ENCODE measurements at regions not wholly inside any gene's neighbourhood (a gene's known extent, or its start where the extent isn't known, plus 50 kb on each side); places are given as distances from the start of the nearest gene placed in this dataset.

DNA sequence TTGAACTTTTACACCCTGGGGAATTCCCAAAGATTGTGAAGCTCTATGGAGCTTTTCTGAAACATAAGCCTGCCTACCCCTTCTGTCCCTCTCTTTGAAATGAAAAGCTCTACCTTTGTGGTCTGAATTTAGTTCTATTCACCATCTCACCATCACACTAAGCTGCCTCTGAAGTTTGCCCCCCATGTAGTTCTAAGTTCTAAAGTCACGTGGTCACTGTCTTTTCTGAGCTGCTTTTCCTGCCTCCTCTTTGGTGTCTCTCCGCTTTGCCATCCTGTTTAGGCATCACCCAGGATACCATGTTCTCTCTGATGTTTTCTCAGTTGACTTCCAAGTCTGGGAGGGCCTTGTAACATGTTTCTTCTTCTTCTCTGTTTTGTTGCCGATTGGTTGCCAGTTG, 2206.6 kb downstream of the MAT2B start:
- H3K27ac ChIP-seq (ENCODE audit: low read length) = no peak overlapping the region
- no peaks in the 10 kb centered on the region for H3K9me3 ChIP-seq (ENCODE audit: control insufficient read depth, low read depth, low read length)
- H3K36me3 ChIP-seq (ENCODE audit: control insufficient read depth, low read depth, low read length) = no peaks in the 10 kb centered on the region
- no peaks in the 10 kb centered on the region for H3K4me1 ChIP-seq (ENCODE audit: control insufficient read depth, low read depth, low read length)
- no peak overlapping the region for H3K9ac ChIP-seq (ENCODE audit: low read length)
- no peaks in the 10 kb centered on the region for H3K27me3 ChIP-seq (ENCODE audit: control insufficient read depth, insufficient read depth, low read length)
- H3K4me3 ChIP-seq (ENCODE audit: low read length) = no peak overlapping the region

DNA sequence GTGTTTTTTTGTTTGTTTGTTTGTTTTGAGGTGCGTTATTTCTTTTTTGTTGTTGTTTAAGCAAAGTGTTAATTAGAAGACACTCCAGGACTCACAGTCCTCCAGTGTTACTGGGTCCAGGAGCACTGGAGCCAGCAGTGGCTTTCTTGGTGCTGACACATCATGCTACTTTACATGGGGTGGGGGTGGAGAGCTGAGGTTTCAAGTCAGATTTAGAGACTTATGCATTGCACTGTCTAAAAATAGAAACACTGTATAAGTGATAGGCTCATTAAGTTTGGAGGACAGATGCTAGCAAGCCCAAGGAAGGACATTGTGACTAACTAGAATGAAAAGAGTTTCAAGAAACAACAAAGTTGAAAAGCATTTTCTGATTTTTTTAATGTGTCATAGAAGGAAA, 2209.2 kb downstream of the MAT2B start:
- Histone ChIP-seq H3K27ac (ENCODE audit: low read length) (no peak overlapping the region), H3K36me3 (ENCODE audit: control insufficient read depth, low read depth, low read length) (no peaks in the 10 kb centered on the region), H3K9ac (ENCODE audit: low read length) (no peak overlapping the region), H3K4me1 (ENCODE audit: control insufficient read depth, low read depth, low read length) (no peaks in the 10 kb centered on the region), H3K9me3 (ENCODE audit: control insufficient read depth, low read depth, low read length) (no peaks in the 10 kb centered on the region), H3K27me3 (ENCODE audit: control insufficient read depth, insufficient read depth, low read length) (no peaks in the 10 kb centered on the region), H3K4me3 (ENCODE audit: low read length) (no peak overlapping the region)

DNA sequence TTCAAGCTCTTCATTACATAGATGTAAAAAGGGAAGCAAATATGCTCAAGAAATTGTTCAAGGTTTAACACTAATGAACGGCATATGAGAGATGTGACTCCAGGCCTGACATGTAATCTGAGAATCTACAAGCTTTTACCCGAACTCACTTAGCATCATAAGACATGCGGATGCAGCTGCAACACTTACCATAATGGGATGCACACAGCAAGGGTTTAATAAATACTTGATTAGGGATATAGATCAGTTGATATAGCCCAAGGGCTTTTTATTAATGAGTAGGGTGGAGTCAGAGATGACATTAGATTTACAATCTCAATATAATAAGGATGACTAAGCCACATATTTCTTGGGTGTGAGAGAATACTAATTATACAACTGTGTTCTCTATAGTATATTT, 2215.5 kb downstream of the MAT2B start:
- Histone ChIP-seq H3K4me1 (ENCODE audit: control insufficient read depth, low read depth, low read length) (no peaks in the 10 kb centered on the region), H3K27me3 (ENCODE audit: control insufficient read depth, insufficient read depth, low read length) (no peaks in the 10 kb centered on the region), H3K36me3 (ENCODE audit: control insufficient read depth, low read depth, low read length) (no peaks in the 10 kb centered on the region), H3K9me3 (ENCODE audit: control insufficient read depth, low read depth, low read length) (no peaks in the 10 kb centered on the region), H3K4me3 (ENCODE audit: low read length) (no peak overlapping the region), H3K27ac (ENCODE audit: low read length) (no peak overlapping the region), H3K9ac (ENCODE audit: low read length) (no peak overlapping the region)

DNA sequence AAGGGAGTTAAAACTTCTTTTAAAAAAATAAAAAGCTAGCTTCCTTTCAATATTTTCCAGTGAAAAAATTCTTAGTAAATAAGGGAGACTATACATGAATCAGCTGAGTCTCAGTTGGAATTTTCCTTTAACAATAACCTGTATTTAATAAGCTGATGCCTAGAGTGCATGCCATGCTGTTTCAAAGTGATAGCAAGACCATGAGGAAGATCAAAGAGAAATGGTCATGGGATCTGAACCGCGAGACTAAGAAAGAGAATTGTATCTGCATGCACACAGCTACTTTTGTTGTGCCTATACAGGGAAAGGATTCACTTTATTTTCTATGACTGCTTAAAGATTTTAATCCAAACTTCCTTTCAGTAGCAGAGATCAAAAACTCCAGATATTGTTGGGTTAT, 2217.0 kb downstream of the MAT2B start:
- Histone ChIP-seq H3K4me1 (ENCODE audit: control insufficient read depth, low read depth, low read length) (no peaks in the 10 kb centered on the region), H3K27ac (ENCODE audit: low read length) (no peak overlapping the region), H3K4me3 (ENCODE audit: low read length) (no peak overlapping the region), H3K9me3 (ENCODE audit: control insufficient read depth, low read depth, low read length) (no peaks in the 10 kb centered on the region), H3K9ac (ENCODE audit: low read length) (no peak overlapping the region), H3K36me3 (ENCODE audit: control insufficient read depth, low read depth, low read length) (no peaks in the 10 kb centered on the region), H3K27me3 (ENCODE audit: control insufficient read depth, insufficient read depth, low read length) (no peaks in the 10 kb centered on the region)

DNA sequence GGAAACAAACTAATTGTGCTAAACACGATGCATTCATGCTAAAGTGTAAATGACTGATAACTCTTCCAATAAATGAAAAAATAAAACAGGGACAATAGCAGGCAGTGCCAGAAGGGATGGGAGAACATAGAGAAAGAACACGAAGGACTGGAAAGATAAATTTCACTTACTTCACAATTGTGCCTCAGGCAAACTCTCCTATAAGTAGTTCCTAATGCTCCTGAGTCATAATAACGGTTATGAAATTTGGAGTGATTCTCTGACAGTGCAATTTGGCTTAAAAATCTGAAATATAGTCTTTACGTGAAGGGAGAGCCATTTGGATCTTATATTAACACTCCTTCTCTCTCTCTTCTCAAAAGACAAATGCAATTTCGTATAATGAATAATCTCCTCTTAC, 2218.5 kb downstream of the MAT2B start:
- H3K27ac ChIP-seq (ENCODE audit: low read length) = no peak overlapping the region
- no peak overlapping the region for H3K9ac ChIP-seq (ENCODE audit: low read length)
- H3K4me3 ChIP-seq (ENCODE audit: low read length) = no peak overlapping the region
- no peaks in the 10 kb centered on the region for H3K4me1 ChIP-seq (ENCODE audit: control insufficient read depth, low read depth, low read length)
- H3K36me3 ChIP-seq (ENCODE audit: control insufficient read depth, low read depth, low read length) = no peaks in the 10 kb centered on the region
- H3K27me3 ChIP-seq (ENCODE audit: control insufficient read depth, insufficient read depth, low read length) = no peaks in the 10 kb centered on the region
- H3K9me3 ChIP-seq (ENCODE audit: control insufficient read depth, low read depth, low read length) = no peaks in the 10 kb centered on the region

DNA sequence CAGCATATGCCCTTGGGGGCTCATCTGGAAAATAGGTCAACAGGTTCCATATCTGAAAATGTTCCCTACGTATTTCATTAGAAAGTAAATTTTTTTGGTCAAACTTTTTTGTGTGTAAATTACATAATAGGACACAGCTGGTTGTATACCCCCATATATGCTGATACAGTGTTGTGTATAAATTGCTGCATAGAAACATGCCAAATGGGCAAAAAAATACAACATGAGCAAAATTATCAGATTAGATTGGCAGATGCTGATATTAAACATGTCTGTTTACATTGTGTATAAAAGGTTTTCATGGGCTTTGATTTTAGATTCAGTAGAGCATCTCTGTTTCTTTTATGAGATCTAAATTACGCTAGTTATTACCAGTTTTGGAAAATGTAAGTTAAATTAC, 2223.0 kb downstream of the MAT2B start:
- no peak overlapping the region for H3K4me3 ChIP-seq (ENCODE audit: low read length)
- no peaks in the 10 kb centered on the region for H3K27me3 ChIP-seq (ENCODE audit: control insufficient read depth, insufficient read depth, low read length)
- H3K9ac ChIP-seq (ENCODE audit: low read length) = no peak overlapping the region
- no peaks in the 10 kb centered on the region for H3K4me1 ChIP-seq (ENCODE audit: control insufficient read depth, low read depth, low read length)
- H3K9me3 ChIP-seq (ENCODE audit: control insufficient read depth, low read depth, low read length) = no peaks in the 10 kb centered on the region
- H3K27ac ChIP-seq (ENCODE audit: low read length) = no peak overlapping the region
- H3K36me3 ChIP-seq (ENCODE audit: control insufficient read depth, low read depth, low read length) = no peaks in the 10 kb centered on the region

DNA sequence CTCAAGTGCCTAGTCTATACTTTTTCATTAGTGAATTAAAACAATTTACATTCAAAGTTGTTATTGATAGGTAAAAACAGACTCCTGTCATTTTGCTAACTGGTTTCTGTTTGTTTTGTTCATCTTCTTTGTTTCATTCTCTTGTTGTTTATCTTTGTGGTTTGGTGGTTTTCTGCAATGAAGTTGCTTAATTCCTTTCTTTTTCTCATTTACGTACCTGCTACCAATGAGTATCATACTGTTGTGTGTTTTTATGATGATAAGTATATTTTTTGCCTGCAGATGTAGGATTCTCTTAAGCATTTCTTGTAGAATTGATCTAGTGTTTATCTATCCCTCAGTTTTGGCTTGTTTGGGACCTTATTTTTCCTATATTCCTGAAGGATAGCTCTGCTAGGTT, 2230.0 kb downstream of the MAT2B start:
- no peaks in the 10 kb centered on the region for H3K9me3 ChIP-seq (ENCODE audit: control insufficient read depth, low read depth, low read length)
- no peak overlapping the region for H3K4me3 ChIP-seq (ENCODE audit: low read length)
- no peak overlapping the region for H3K27ac ChIP-seq (ENCODE audit: low read length)
- H3K9ac ChIP-seq (ENCODE audit: low read length) = no peak overlapping the region
- no peaks in the 10 kb centered on the region for H3K36me3 ChIP-seq (ENCODE audit: control insufficient read depth, low read depth, low read length)
- no peaks in the 10 kb centered on the region for H3K27me3 ChIP-seq (ENCODE audit: control insufficient read depth, insufficient read depth, low read length)
- no peaks in the 10 kb centered on the region for H3K4me1 ChIP-seq (ENCODE audit: control insufficient read depth, low read depth, low read length)

DNA sequence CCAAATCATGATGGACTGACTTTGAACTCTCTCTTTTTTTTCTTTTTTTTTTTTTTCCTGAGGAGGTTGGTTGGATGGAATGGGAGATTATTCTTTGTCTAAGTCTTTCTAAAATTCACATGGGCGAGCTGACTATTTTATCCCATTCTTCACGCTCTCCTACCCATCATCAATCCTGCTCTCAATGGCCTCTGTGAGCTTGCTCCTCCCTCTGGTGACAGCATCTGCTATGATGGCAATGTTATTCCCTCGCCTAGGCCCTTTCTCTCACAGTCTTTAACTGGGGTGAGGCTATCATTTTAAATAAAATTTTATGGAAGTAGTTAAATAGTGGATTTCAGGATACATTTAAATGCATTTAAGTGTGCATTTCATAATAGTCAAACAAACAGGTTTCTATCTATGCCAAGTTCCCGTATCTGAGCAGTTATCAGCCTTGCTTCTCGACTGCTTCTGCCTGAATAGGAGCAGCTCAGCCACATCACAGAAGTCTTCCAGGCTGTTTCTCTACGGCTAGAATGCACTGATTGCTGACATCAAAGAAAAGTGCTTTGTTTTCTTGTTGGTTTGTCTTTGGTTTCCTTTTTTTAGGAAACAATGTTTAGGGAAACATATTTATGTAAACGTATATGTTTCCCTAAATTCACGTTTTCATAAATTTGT, 2233.8 kb downstream of the MAT2B start:
- H3K4me1 ChIP-seq (ENCODE audit: control insufficient read depth, low read depth, low read length) = no peaks in the 10 kb centered on the region
- no peaks in the 10 kb centered on the region for H3K36me3 ChIP-seq (ENCODE audit: control insufficient read depth, low read depth, low read length)

DNA sequence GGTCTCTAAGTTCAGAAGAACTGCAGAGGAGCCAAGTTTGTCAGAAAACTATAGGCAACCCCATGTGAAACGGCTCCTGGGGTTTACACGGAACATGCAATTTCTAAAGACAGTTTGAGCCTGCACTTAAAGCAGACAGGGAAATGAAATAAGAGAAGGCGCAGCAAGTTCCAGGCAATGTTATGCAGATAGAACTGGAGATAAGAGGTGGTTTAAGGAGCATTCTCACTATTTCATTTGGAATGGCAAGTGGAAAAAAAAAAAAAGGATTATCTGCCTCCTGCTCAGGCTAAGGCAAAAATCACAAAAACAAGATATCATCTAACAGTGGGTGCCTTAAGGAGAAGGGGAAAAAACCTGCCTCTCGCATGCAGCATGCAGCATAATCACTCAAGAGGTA, 2252.4 kb downstream of the MAT2B start:
- Histone ChIP-seq H3K9ac (ENCODE audit: low read length) (no peak overlapping the region), H3K27ac (ENCODE audit: low read length) (no peak overlapping the region), H3K9me3 (ENCODE audit: control insufficient read depth, low read depth, low read length) (no peaks in the 10 kb centered on the region), H3K4me3 (ENCODE audit: low read length) (no peak overlapping the region), H3K4me1 (ENCODE audit: control insufficient read depth, low read depth, low read length) (peaks cover 10% of the 10 kb centered on the region), H3K27me3 (ENCODE audit: control insufficient read depth, insufficient read depth, low read length) (no peaks in the 10 kb centered on the region), H3K36me3 (ENCODE audit: control insufficient read depth, low read depth, low read length) (no peaks in the 10 kb centered on the region)

More for the DNA sequence above, 2233.8 kb downstream of the MAT2B start:
- H3K4me3 ChIP-seq (ENCODE audit: low read length) = no peak overlapping the region
- no peaks in the 10 kb centered on the region for H3K27me3 ChIP-seq (ENCODE audit: control insufficient read depth, insufficient read depth, low read length)
- H3K9me3 ChIP-seq (ENCODE audit: control insufficient read depth, low read depth, low read length) = no peaks in the 10 kb centered on the region
- no peak overlapping the region for H3K27ac ChIP-seq (ENCODE audit: low read length)
- H3K9ac ChIP-seq (ENCODE audit: low read length) = no peak overlapping the region

DNA sequence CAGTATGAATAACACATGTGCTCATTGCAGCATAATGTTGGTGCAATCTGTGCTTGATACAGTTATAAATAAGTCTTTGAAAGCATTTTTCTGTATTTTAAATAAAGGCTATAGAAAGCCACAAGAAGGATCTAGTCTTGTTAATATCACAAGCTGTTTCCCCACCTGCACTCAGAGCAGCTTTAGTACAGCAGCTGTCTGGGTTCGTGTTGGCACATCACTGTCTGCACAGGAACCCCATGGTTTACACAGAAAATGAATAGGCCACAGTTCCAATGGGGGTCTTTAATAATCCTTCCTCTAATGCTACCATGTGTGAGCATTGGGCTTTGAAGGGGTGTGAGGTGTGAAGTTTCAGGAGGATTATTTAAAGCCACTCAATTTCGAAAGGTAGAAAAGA, 2269.7 kb downstream of the MAT2B start:
- Histone ChIP-seq H3K27ac (ENCODE audit: low read length) (no peak overlapping the region), H3K9ac (ENCODE audit: low read length) (no peak overlapping the region), H3K4me3 (ENCODE audit: low read length) (no peak overlapping the region), H3K4me1 (ENCODE audit: control insufficient read depth, low read depth, low read length) (no peaks in the 10 kb centered on the region), H3K9me3 (ENCODE audit: control insufficient read depth, low read depth, low read length) (no peaks in the 10 kb centered on the region), H3K36me3 (ENCODE audit: control insufficient read depth, low read depth, low read length) (no peaks in the 10 kb centered on the region), H3K27me3 (ENCODE audit: control insufficient read depth, insufficient read depth, low read length) (no peaks in the 10 kb centered on the region)

DNA sequence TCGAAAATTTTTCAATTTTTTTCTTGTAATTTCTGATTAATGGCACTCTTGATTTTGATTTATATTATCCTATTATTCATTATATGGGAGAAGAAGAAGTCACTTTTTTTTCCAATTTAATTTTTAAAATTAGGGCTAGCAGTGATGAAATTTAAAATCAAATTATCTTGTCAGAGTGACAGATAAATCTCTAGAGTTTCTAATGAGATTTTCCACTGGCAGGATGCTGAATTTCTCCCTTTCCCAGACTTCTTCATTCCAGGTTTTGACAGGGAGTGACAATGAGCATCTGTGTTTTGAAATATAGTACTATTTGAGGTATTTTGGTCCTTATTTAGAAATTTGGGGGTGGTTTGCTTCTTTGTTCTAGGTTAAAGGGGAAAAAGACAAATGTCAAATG, 2274.1 kb downstream of the MAT2B start:
- H3K9me3 ChIP-seq (ENCODE audit: control insufficient read depth, low read depth, low read length) = no peaks in the 10 kb centered on the region
- no peak overlapping the region for H3K27ac ChIP-seq (ENCODE audit: low read length)
- no peak overlapping the region for H3K4me3 ChIP-seq (ENCODE audit: low read length)
- H3K27me3 ChIP-seq (ENCODE audit: control insufficient read depth, insufficient read depth, low read length) = no peaks in the 10 kb centered on the region
- H3K4me1 ChIP-seq (ENCODE audit: control insufficient read depth, low read depth, low read length) = no peaks in the 10 kb centered on the region
- H3K36me3 ChIP-seq (ENCODE audit: control insufficient read depth, low read depth, low read length) = no peaks in the 10 kb centered on the region
- H3K9ac ChIP-seq (ENCODE audit: low read length) = no peak overlapping the region

DNA sequence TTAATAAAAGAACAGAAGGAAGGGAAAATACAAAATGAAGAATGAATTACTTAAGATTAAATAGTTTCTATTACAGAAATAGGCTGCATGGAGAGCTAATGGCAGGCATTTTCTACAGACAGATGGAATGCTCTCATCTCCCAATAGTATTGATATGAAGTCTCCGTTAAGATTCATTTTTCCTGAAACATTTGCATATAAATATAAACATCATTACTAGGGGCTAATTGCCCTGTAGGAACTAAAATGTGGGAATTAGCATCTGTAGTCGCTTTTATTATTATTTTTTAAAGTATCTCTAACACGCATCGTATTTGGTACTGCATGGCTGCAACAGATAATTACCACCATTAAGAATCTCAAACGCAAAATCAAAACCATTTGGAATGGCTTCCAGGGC, 2275.5 kb downstream of the MAT2B start:
- Histone ChIP-seq H3K4me3 (ENCODE audit: low read length) (no peak overlapping the region), H3K9ac (ENCODE audit: low read length) (no peak overlapping the region), H3K9me3 (ENCODE audit: control insufficient read depth, low read depth, low read length) (no peaks in the 10 kb centered on the region)

More for the DNA sequence above, 2275.5 kb downstream of the MAT2B start:
- no peaks in the 10 kb centered on the region for H3K27me3 ChIP-seq (ENCODE audit: control insufficient read depth, insufficient read depth, low read length)
- no peak overlapping the region for H3K27ac ChIP-seq (ENCODE audit: low read length)
- no peaks in the 10 kb centered on the region for H3K4me1 ChIP-seq (ENCODE audit: control insufficient read depth, low read depth, low read length)
- H3K36me3 ChIP-seq (ENCODE audit: control insufficient read depth, low read depth, low read length) = no peaks in the 10 kb centered on the region
